GM12872 (cell line): ENCODE measurements at regions not wholly inside any gene's neighbourhood (a gene's known extent, or its start where the extent isn't known, plus 50 kb on each side); places are given as distances from the start of the nearest gene placed in this dataset.

Experiments used
- CTCF ChIP-seq: IDR thresholded peaks from 3 replicates; pipeline ENCODE4 v1.5.1; 2011; ENCODE audit warnings: low read depth, mild to moderate bottlenecking, low read length, moderate library complexity; ENCODE audit not compliant: insufficient read depth

GRCh38 chr20:50428097-50428828 lies 81.9 kb upstream of the PTPN1 start:
- no peak for TF ChIP-seq CTCF

- no peak for TF ChIP-seq CTCF
These were observed 80.8 kb upstream of the PTPN1 start for GRCh38 chr20:50429412-50429811.

- no peak for TF ChIP-seq CTCF
These were observed 79.1 kb upstream of the PTPN1 start for GRCh38 chr20:50431066-50431450.

- TF ChIP-seq CTCF = no peak
These were observed 77.0 kb upstream of the PTPN1 start for GRCh38 chr20:50433001-50433761.

GRCh38 chr20:50434321-50434652 lies 75.9 kb upstream of the PTPN1 start:
- no peak for TF ChIP-seq CTCF

- no peak for TF ChIP-seq CTCF
These were observed 75.4 kb upstream of the PTPN1 start for GRCh38 chr20:50434653-50435396.

- no peak for TF ChIP-seq CTCF
These were observed 74.7 kb upstream of the PTPN1 start for GRCh38 chr20:50435397-50436051.
